ENCODE measurements at regions not wholly inside any gene's neighbourhood (a gene's known extent, or its start where the extent isn't known, plus 50 kb on each side); places are given as distances from the start of the nearest gene placed in this dataset.
"Not testable (repeated sequence)": the region's sequence is repeated elsewhere in the genome, so short reads cannot be mapped to it uniquely, and the experiment has no call there.

- no peak overlapping the region for H2AFZ ChIP-seq (ENCODE audit: insufficient read depth, low read depth, low read length, poor library complexity, severe bottlenecking)
- Mint-ChIP-seq H3K4me3 (no peak overlapping the region), H3K27ac (no peak overlapping the region), H3K27me3 (ENCODE audit: low read depth in 3 of 3) (peaks cover 0 to under 1% (median 0%) of the 10 kb centered on the region in 3 donors), H3K9me3 (peaks cover 0 to 14% (median 2%) of the 10 kb centered on the region in 7 donors), H3K36me3 (no peaks in the 10 kb centered on the region), H3K4me1 (no peaks in the 10 kb centered on the region)
- H3K4me3 ChIP-seq (replicated peaks in 1 of 3; ENCODE audit: low read depth in 2 of 3, low read length in 3 of 3), result no peak overlapping the region
- no peaks in the 10 kb centered on the region for H3K9me3 ChIP-seq (replicated peaks in 1 of 2; ENCODE audit: control insufficient read depth in 1 of 2, insufficient read depth in 1 of 2, low read length in 2 of 2)
- TF ChIP-seq CTCF (IDR thresholded peaks at IDR 0.05), result no peak
- H3K79me2 ChIP-seq (ENCODE audit: insufficient read depth, low read length), result no peaks in the 10 kb centered on the region
- H3K4me2 ChIP-seq (replicated peaks; ENCODE audit: extremely low read depth, low read length, poor library complexity, severe bottlenecking), result no peak overlapping the region
- WGBS (ENCODE audit: insufficient coverage), result no CpG with 5 or more reads among the region's 3 CpGs
- no peaks in the 10 kb centered on the region for H3K4me1 ChIP-seq (ENCODE audit: control insufficient read depth in 1 of 2, insufficient read depth in 2 of 2, low read length in 2 of 2)
- intact Hi-C loops (cut with micrococcal nuclease), result no loop called here
- H3K36me3 ChIP-seq (replicated peaks in 1 of 2; ENCODE audit: control insufficient read depth in 1 of 2, insufficient read depth in 2 of 2, low read length in 2 of 2), result no peaks in the 10 kb centered on the region
- DNase-seq, result no peak
- H3K27ac ChIP-seq (ENCODE audit: low read depth in 1 of 2, low read length in 2 of 2), result no peak overlapping the region
- no peak overlapping the region for H3K9ac ChIP-seq (ENCODE audit: insufficient read depth, low read length, poor library complexity, severe bottlenecking)
- H3K27me3 ChIP-seq (ENCODE audit: control insufficient read depth in 2 of 2, insufficient read depth in 2 of 2, low read length in 2 of 2), result no peaks in the 10 kb centered on the region
- no peaks in the 10 kb centered on the region for H4K20me1 ChIP-seq (ENCODE audit: insufficient read depth, low read length)
These were observed 1763.7 kb upstream of the SEL1L start for GRCh38 chr14:83297361-83297760.

DNA sequence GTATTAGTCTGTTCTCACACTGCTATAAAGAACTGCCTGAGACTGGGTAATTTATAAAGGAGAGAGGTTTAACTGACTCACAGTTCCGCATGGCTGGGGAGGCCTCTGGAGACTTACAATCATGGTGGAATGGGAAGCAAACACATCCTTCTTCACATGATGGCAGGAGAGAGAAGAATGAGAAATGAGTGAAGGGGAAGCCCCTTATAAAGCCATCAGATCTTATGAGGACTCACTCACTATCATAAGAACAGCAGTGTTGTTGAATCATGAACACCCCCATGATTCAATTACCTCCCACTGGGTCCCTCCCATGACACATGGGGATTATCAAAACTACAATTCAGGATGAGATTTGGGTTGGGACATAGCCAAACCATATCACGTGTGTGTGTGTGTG, 1764.4 kb upstream of the SEL1L start:
- H3K4me2 ChIP-seq (replicated peaks; ENCODE audit: extremely low read depth, low read length, poor library complexity, severe bottlenecking); H3K4me3 ChIP-seq (replicated peaks in 1 of 3; ENCODE audit: low read depth in 2 of 3, low read length in 3 of 3); H2AFZ ChIP-seq (ENCODE audit: insufficient read depth, low read depth, low read length, poor library complexity, severe bottlenecking); H3K79me2 ChIP-seq (ENCODE audit: insufficient read depth, low read length); H3K9me3 ChIP-seq (replicated peaks in 1 of 2; ENCODE audit: control insufficient read depth in 1 of 2, insufficient read depth in 1 of 2, low read length in 2 of 2); H3K4me3 Mint-ChIP-seq; H3K27me3 ChIP-seq (ENCODE audit: control insufficient read depth in 2 of 2, insufficient read depth in 2 of 2, low read length in 2 of 2); H3K4me1 ChIP-seq (ENCODE audit: control insufficient read depth in 1 of 2, insufficient read depth in 2 of 2, low read length in 2 of 2); DNase-seq; H3K4me1 Mint-ChIP-seq; H3K9ac ChIP-seq (ENCODE audit: insufficient read depth, low read length, poor library complexity, severe bottlenecking); H3K36me3 ChIP-seq (replicated peaks in 1 of 2; ENCODE audit: control insufficient read depth in 1 of 2, insufficient read depth in 2 of 2, low read length in 2 of 2); intact Hi-C loops (cut with micrococcal nuclease); H3K36me3 Mint-ChIP-seq; H4K20me1 ChIP-seq (ENCODE audit: insufficient read depth, low read length); H3K27ac ChIP-seq (ENCODE audit: low read depth in 1 of 2, low read length in 2 of 2); H3K27ac Mint-ChIP-seq; H3K27me3 Mint-ChIP-seq (ENCODE audit: low read depth in 3 of 3): not testable (repeated sequence)
- H3K9me3 Mint-ChIP-seq, result peaks cover 0 to 12% (median 2%) of the 10 kb centered on the region in 7 donors
- WGBS (ENCODE audit: insufficient coverage), result no CpG with 5 or more reads among the region's 2 CpGs

Measured in CD14-positive monocyte (primary cell).